Fibroblast of the aortic adventitia (primary cell): ENCODE measurements at regions not wholly inside any gene's neighbourhood (a gene's known extent, or its start where the extent isn't known, plus 50 kb on each side); places are given as distances from the start of the nearest gene placed in this dataset.

ENCODE experiments used
- DNase-seq: peaks from one replicate; pipeline ENCODE4 v3.0.0-alpha.2; 2010; ENCODE audit warnings: low read depth
- H3K4me3 ChIP-seq: 2 replicates; pipeline ENCODE4 v1.5.1; 2011; ENCODE audit warnings: low read depth, mild to moderate bottlenecking, control low read depth, low read length, moderate library complexity
- TF ChIP-seq, protein P1 (sequence below): IDR thresholded peaks from 2 replicates; pipeline ENCODE4 v1.5.1; 2011; ENCODE audit warnings: mild to moderate bottlenecking, low read length, control low read depth, inconsistent platforms; ENCODE audit not compliant: insufficient read depth

DNA sequence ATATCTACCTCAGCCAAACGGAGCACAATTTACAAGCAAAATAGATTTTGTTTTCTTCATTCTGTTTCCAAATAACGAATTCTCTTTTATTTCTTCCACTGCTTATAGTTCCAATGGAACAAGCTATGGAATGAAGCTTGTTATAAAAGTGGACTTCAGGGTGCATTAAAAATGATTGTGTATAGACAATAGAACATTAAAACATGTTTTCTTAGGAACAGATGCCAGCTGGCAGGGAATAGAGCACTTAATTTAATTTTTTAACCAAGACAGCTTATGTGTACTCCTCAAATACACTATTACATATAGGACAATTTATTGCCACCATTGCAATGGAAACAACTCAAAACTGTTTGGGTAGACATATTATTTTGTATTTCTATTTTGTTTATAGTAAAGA, 860.1 kb upstream of the TYRP1 start:
- no peak overlapping the region for H3K4me3 ChIP-seq
- TF ChIP-seq, protein P1, sequence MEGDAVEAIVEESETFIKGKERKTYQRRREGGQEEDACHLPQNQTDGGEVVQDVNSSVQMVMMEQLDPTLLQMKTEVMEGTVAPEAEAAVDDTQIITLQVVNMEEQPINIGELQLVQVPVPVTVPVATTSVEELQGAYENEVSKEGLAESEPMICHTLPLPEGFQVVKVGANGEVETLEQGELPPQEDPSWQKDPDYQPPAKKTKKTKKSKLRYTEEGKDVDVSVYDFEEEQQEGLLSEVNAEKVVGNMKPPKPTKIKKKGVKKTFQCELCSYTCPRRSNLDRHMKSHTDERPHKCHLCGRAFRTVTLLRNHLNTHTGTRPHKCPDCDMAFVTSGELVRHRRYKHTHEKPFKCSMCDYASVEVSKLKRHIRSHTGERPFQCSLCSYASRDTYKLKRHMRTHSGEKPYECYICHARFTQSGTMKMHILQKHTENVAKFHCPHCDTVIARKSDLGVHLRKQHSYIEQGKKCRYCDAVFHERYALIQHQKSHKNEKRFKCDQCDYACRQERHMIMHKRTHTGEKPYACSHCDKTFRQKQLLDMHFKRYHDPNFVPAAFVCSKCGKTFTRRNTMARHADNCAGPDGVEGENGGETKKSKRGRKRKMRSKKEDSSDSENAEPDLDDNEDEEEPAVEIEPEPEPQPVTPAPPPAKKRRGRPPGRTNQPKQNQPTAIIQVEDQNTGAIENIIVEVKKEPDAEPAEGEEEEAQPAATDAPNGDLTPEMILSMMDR = no peak
- no peak for DNase-seq

DNA sequence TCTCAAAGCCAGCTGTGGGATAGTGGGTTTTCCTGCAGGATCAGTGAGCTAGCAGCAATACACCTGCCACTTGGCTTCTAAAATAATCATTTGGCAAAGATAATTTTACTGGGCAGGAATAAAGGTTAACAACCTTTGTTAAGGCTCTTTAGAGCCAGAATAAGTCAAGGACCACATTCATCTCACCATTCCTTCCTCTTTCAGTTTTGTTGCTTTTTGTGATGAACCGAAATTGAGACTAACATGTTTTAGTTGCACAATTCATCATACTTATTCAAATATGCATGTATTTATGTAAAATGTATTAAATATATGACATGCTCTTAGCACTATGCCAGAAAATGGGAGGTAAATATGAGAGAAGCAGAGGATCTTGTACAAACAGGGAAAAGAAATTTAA, 824.4 kb upstream of the TYRP1 start:
- no peak for DNase-seq
- H3K4me3 ChIP-seq = no peak overlapping the region
- TF ChIP-seq, protein P1 = no peak

DNA sequence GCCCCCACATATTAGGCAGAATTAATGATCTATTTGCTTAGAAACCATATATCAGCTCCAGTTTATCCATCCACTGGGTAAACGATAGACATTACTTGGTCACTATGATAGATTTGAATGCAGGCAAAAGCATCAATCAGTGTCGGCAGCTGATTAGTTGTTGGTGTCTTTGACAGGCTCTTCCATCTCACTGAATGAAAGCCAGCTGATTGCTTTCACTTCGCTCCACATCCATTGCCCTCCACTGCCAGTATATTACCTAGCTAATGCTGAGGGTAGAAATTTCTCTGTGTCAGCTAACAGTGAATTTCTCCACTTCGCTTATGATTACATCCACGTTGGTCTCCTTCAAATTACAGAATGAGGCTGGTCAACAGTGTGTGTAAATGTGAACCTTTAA, 821.3 kb upstream of the TYRP1 start:
- DNase-seq = no peak
- TF ChIP-seq, protein P1 = no peak
- H3K4me3 ChIP-seq = no peak overlapping the region

DNA sequence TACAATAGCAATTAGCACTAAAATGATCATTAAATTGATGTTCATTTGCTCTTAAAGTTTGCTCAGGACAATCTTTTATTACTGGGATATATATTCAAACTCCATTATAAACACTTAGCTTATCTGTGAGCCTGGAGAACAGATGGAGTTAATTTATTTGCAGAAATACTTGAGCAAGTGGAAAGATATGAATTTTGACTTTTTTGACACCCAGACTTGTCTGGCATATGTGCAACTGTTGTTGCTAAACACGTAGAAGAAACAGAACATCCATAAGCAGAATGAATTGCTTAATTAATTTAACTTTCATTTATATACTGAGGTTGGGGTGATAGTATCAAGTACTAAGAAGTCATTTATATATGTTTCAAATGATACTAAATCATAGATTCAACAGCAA, 820.7 kb upstream of the TYRP1 start:
- TF ChIP-seq, protein P1 = no peak
- no peak overlapping the region for H3K4me3 ChIP-seq
- DNase-seq = no peak

DNA sequence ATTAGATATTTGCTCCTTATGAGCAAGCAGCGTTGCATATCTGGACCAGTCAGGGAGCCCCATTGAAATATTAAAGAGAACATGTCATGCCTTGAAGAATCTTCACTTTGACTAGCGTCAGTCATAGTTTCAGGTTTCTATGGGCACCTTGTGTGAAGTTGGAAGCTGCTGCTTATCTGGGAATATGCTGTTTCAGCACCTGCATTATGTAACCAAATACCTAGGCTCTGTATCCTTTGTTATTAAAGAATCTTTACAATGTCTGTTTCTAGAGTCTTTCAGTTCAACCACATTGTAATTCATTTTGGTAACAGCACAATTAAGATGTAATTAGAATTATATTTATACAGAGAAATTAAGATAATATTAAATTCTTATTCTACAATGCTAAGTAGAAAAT, 818.8 kb upstream of the TYRP1 start:
- TF ChIP-seq, protein P1 = no peak
- H3K4me3 ChIP-seq = no peak overlapping the region
- no peak for DNase-seq

DNA sequence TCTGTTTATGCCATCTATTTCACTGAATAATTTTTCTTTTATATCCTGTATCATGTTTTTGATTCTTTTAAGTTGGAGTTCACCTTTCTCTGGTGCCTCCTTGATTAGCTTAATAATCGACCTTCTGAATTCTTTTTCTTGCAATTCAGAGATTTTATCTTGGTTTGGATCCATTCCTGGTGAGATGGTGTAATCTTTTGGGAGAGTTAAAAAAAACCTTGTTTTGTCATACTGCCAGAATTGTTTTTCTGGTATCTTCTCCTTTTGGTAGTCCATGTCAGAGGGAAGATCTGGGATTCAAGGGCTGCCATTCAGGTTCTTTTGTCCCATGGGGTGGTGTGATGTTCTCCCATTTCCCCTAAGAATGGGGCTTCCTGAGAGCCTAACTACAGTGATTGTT, 800.8 kb upstream of the TYRP1 start:
- TF ChIP-seq, protein P1 = no peak
- no peak overlapping the region for H3K4me3 ChIP-seq
- DNase-seq = peak; percentile 55

DNA sequence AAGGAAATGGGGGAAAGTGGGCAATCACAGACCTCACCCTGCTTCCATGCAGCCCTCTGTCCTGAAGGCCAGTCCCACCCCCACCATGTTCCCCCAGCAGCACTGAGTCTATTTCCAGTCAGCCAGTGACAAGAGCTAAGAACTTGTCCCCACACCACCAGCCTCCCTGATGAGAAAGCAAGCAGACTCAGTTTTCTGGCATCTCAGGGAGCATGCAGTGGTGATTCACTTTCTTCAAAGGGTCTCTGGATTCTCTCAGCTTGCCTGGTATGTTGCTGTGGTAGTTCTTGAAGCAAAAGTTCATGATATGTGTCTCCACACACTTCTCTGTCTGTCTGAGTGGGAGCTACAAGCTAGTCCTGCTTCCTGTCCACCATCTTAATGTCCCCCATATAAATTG, 799.9 kb upstream of the TYRP1 start:
- TF ChIP-seq, protein P1 = no peak
- H3K4me3 ChIP-seq = no peak overlapping the region
- DNase-seq = peak; percentile 76
